ENCODE measurements at regions not wholly inside any gene's neighbourhood (a gene's known extent, or its start where the extent isn't known, plus 50 kb on each side); places are given as distances from the start of the nearest gene placed in this dataset.
A peak's percentile ranks its signal among the peaks of the same experiment; 100 is the strongest.

GRCh38 chr3:153714016-153714415 lies 407.2 kb upstream of the ARHGEF26 start:
- FAIRE-seq = no peak
- H3K4me1 ChIP-seq (ENCODE audit: control insufficient read depth in 3 of 3, insufficient read depth in 2 of 3, low read depth in 1 of 3, low read length in 2 of 3) = no peaks in the 10 kb centered on the region
- no peak for DNase-seq
- H3K36me3 ChIP-seq (ENCODE audit: control insufficient read depth in 3 of 3, insufficient read depth in 2 of 3, low read depth in 1 of 3, low read length in 3 of 3) = no peaks in the 10 kb centered on the region
- no peaks in the 10 kb centered on the region for H3K27me3 ChIP-seq (ENCODE audit: control insufficient read depth in 3 of 3, insufficient read depth in 3 of 3, low read length in 3 of 3)
- H3K9me3 ChIP-seq (ENCODE audit: control insufficient read depth in 2 of 2, insufficient read depth in 1 of 2, low read depth in 1 of 2, low read length in 1 of 2) = peaks cover 0 to 3% of the 10 kb centered on the region in 2 donors
- WGBS, 3 donors = 58 to 77% (median 70%) methylated on average over 4 of the region's 4 CpGs
- H3K27ac ChIP-seq (ENCODE audit: low read depth in 1 of 3, low read length in 2 of 3) = no peak overlapping the region
- no peak overlapping the region for H3K4me3 ChIP-seq (ENCODE audit: low read depth in 1 of 3, low read length in 3 of 3)

DNA sequence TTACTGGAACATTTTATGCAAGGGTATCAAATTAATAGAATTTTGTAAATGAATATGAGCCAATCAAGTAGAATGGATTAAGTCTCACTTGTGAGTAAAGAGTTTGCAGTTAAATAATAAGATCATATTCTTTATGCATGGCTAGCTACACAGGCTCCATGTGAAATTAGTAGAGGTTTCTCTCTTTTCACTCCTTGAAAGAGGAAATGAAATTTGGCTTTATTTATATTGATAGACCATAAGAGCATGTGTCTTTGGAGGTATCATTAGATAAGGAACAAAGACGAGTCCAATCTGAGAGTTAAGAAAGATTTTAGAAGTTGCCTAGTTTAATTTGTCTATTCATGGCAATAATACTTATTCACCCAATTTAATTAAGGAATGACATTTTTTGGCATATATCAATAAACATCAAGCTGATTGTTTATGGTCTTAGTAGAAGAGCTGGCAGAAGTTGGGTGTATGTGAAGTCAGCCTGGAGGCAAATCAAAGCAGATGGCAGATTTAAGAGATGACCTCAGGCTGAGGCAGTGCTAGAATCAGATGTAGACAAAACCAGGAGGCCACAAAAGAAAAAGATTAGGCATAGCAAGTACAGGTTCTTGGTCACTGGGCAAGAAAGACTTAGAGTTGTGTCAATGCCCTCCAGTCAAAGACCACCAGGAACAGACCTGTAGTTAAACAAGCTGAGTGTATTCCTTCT lies 406.5 kb upstream of the ARHGEF26 start:
- Histone ChIP-seq H3K27me3 (ENCODE audit: control insufficient read depth in 3 of 3, insufficient read depth in 3 of 3, low read length in 3 of 3) (no peaks in the 10 kb centered on the region), H3K27ac (ENCODE audit: low read depth in 1 of 3, low read length in 2 of 3) (no peak overlapping the region), H3K4me3 (ENCODE audit: low read depth in 1 of 3, low read length in 3 of 3) (no peak overlapping the region), H3K36me3 (ENCODE audit: control insufficient read depth in 3 of 3, insufficient read depth in 2 of 3, low read depth in 1 of 3, low read length in 3 of 3) (no peaks in the 10 kb centered on the region), H3K4me1 (ENCODE audit: control insufficient read depth in 3 of 3, insufficient read depth in 2 of 3, low read depth in 1 of 3, low read length in 2 of 3) (no peaks in the 10 kb centered on the region), H3K9me3 (ENCODE audit: control insufficient read depth in 2 of 2, insufficient read depth in 1 of 2, low read depth in 1 of 2, low read length in 1 of 2) (peaks cover 0 to 3% of the 10 kb centered on the region in 2 donors)
- FAIRE-seq (no peak), DNase-seq (no peak)
- WGBS, 3 donors = 46 to 69% (median 56%) methylated on average over 1 of the region's 1 CpG

GRCh38 chr3:153722157-153722556 lies 399.0 kb upstream of the ARHGEF26 start:
- no peak for DNase-seq
- 28 to 47% (median 36%) methylated on average over 2 of the region's 2 CpGs for WGBS, 3 donors
- FAIRE-seq = no peak
- Histone ChIP-seq H3K9me3 (ENCODE audit: control insufficient read depth in 2 of 2, insufficient read depth in 1 of 2, low read depth in 1 of 2, low read length in 1 of 2) (no peaks in the 10 kb centered on the region), H3K36me3 (ENCODE audit: control insufficient read depth in 3 of 3, insufficient read depth in 2 of 3, low read depth in 1 of 3, low read length in 3 of 3) (no peaks in the 10 kb centered on the region), H3K27me3 (ENCODE audit: control insufficient read depth in 3 of 3, insufficient read depth in 3 of 3, low read length in 3 of 3) (no peaks in the 10 kb centered on the region), H3K4me1 (ENCODE audit: control insufficient read depth in 3 of 3, insufficient read depth in 2 of 3, low read depth in 1 of 3, low read length in 2 of 3) (no peaks in the 10 kb centered on the region), H3K27ac (ENCODE audit: low read depth in 1 of 3, low read length in 2 of 3) (no peak overlapping the region), H3K4me3 (ENCODE audit: low read depth in 1 of 3, low read length in 3 of 3) (no peak overlapping the region)

GRCh38 chr3:153731071-153731470 lies 390.1 kb upstream of the ARHGEF26 start:
- Histone ChIP-seq H3K36me3 (ENCODE audit: control insufficient read depth in 3 of 3, insufficient read depth in 2 of 3, low read depth in 1 of 3, low read length in 3 of 3) (no peaks in the 10 kb centered on the region), H3K4me3 (ENCODE audit: low read depth in 1 of 3, low read length in 3 of 3) (no peak overlapping the region), H3K9me3 (ENCODE audit: control insufficient read depth in 2 of 2, insufficient read depth in 1 of 2, low read depth in 1 of 2, low read length in 1 of 2) (peaks cover 0 to 13% of the 10 kb centered on the region in 2 donors), H3K27ac (ENCODE audit: low read depth in 1 of 3, low read length in 2 of 3) (peak overlapping the region in 1 of 3 donors; percentile 31), H3K27me3 (ENCODE audit: control insufficient read depth in 3 of 3, insufficient read depth in 3 of 3, low read length in 3 of 3) (no peaks in the 10 kb centered on the region), H3K4me1 (ENCODE audit: control insufficient read depth in 3 of 3, insufficient read depth in 2 of 3, low read depth in 1 of 3, low read length in 2 of 3) (peaks cover 0 to 23% (median 0%) of the 10 kb centered on the region in 3 donors)
- no peak for FAIRE-seq
- DNase-seq = peak; percentile 44 to 79
- 11 to 59% (median 32%) methylated on average over 2 of the region's 2 CpGs for WGBS, 3 donors

DNA sequence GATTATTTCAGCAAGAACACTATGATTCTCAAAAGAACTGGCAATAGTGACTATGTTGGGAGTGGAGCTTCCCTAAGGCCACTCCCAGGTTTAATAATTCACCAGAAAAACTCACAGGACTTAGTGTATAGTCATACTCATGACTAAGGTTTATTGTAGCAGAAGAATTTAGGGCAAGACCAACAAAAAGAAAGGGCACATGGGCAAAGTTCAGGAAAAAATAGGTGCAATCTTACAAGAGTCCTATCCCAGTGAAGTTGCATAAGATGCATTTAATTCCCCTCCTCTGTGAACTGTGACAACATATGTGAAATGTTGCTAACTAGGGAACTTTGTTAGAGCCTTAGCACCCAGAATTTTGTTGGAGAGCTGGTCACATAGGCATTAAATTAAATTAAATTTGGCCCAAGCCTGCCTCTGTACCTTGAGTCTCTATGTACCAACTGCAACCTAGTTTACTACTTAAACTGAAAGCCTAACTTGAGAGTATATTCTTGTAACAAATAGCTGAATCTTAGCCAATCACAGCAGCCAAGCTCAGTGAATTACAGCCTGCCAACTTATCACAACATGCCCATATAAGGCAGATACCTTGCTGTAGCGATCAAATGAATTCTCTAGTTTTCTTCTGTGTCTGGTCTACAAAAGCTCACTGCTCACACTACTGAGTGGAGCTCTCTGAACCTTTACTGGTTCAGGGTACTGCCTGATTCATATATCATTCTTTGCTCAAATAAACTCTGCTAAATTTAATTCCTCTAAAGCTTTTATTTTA lies 386.2 kb upstream of the ARHGEF26 start:
- peaks cover 0 to 13% of the 10 kb centered on the region in 2 donors for H3K9me3 ChIP-seq (ENCODE audit: control insufficient read depth in 2 of 2, insufficient read depth in 1 of 2, low read depth in 1 of 2, low read length in 1 of 2)
- no peaks in the 10 kb centered on the region for H3K27me3 ChIP-seq (ENCODE audit: control insufficient read depth in 3 of 3, insufficient read depth in 3 of 3, low read length in 3 of 3)
- WGBS, 3 donors = 17 to 66% (median 54%) methylated on average over 1 of the region's 1 CpG
- H3K36me3 ChIP-seq (ENCODE audit: control insufficient read depth in 3 of 3, insufficient read depth in 2 of 3, low read depth in 1 of 3, low read length in 3 of 3) = no peaks in the 10 kb centered on the region
- H3K4me1 ChIP-seq (ENCODE audit: control insufficient read depth in 3 of 3, insufficient read depth in 2 of 3, low read depth in 1 of 3, low read length in 2 of 3) = peaks cover 0 to 23% (median 0%) of the 10 kb centered on the region in 3 donors
- H3K4me3 ChIP-seq (ENCODE audit: low read depth in 1 of 3, low read length in 3 of 3) = no peak overlapping the region
- DNase-seq = peak; percentile 89 to 94
- H3K27ac ChIP-seq (ENCODE audit: low read depth in 1 of 3, low read length in 2 of 3) = peak overlapping the region; percentile 12 to 84 (median 66)
- FAIRE-seq = peak; percentile 51

DNA sequence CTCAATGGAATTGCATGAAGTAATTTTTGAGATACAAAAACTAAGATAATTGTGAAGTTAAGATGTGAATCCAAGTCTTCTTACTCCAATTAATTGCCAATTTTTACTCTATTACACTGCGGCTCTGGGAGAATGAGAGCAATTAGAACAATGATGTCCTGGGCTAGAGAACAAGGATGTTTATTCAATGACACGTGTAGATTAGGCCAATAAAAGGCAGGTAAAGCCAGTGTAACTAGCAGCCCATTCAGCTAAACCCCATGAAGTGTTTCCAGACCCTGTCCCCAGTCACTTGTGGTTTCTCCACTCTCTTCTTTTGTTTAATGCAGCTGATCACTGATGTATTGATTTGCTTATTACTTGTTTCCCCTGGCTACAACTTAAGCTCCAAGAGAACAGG lies 381.1 kb upstream of the ARHGEF26 start:
- WGBS, 3 donors = 7 to 51% (median 31%) methylated on average over 2 of the region's 2 CpGs
- DNase-seq = peak; percentile 23 to 26
- H3K9me3 ChIP-seq (ENCODE audit: control insufficient read depth in 2 of 2, insufficient read depth in 1 of 2, low read depth in 1 of 2, low read length in 1 of 2) = no peaks in the 10 kb centered on the region
- no peak for FAIRE-seq
- H3K27me3 ChIP-seq (ENCODE audit: control insufficient read depth in 3 of 3, insufficient read depth in 3 of 3, low read length in 3 of 3) = no peaks in the 10 kb centered on the region
- H3K27ac ChIP-seq (ENCODE audit: low read depth in 1 of 3, low read length in 2 of 3) = no peak overlapping the region
- H3K36me3 ChIP-seq (ENCODE audit: control insufficient read depth in 3 of 3, insufficient read depth in 2 of 3, low read depth in 1 of 3, low read length in 3 of 3) = no peaks in the 10 kb centered on the region
- no peak overlapping the region for H3K4me3 ChIP-seq (ENCODE audit: low read depth in 1 of 3, low read length in 3 of 3)
- H3K4me1 ChIP-seq (ENCODE audit: control insufficient read depth in 3 of 3, insufficient read depth in 2 of 3, low read depth in 1 of 3, low read length in 2 of 3) = peaks cover 0 to 10% (median 0%) of the 10 kb centered on the region in 3 donors

DNA sequence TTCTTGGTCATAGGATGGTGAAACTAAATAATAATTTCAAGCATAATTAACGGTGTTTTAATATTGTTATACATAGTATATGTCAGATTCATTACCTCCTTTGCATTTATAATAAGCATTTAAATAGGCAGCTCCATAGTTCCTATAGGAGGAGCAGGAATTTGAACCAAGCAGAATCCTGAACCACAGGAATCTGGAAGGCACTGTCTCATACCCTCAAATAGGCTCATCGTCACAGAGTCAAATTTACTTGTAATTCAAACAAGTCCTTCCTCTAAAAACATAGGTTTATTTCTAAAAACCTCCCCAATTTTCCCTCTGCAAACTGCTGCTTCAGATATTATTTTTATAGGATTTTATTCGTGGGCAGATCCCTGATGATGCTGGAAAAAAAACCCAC lies 376.3 kb upstream of the ARHGEF26 start:
- Histone ChIP-seq H3K36me3 (ENCODE audit: control insufficient read depth in 3 of 3, insufficient read depth in 2 of 3, low read depth in 1 of 3, low read length in 3 of 3) (no peaks in the 10 kb centered on the region), H3K27me3 (ENCODE audit: control insufficient read depth in 3 of 3, insufficient read depth in 3 of 3, low read length in 3 of 3) (no peaks in the 10 kb centered on the region), H3K4me1 (ENCODE audit: control insufficient read depth in 3 of 3, insufficient read depth in 2 of 3, low read depth in 1 of 3, low read length in 2 of 3) (no peaks in the 10 kb centered on the region), H3K9me3 (ENCODE audit: control insufficient read depth in 2 of 2, insufficient read depth in 1 of 2, low read depth in 1 of 2, low read length in 1 of 2) (no peaks in the 10 kb centered on the region), H3K27ac (ENCODE audit: low read depth in 1 of 3, low read length in 2 of 3) (no peak overlapping the region), H3K4me3 (ENCODE audit: low read depth in 1 of 3, low read length in 3 of 3) (no peak overlapping the region)
- FAIRE-seq (no peak), DNase-seq (no peak)
- WGBS, 3 donors = 68 to 70% (median 69%) methylated on average over 3 of the region's 3 CpGs

GRCh38 chr3:153746211-153746610 lies 375.0 kb upstream of the ARHGEF26 start:
- H3K9me3 ChIP-seq (ENCODE audit: control insufficient read depth in 2 of 2, insufficient read depth in 1 of 2, low read depth in 1 of 2, low read length in 1 of 2) = no peaks in the 10 kb centered on the region
- peak; percentile 41 to 64 for DNase-seq
- H3K4me3 ChIP-seq (ENCODE audit: low read depth in 1 of 3, low read length in 3 of 3) = no peak overlapping the region
- WGBS, 3 donors = 19 to 62% (median 37%) methylated on average over 3 of the region's 3 CpGs
- no peaks in the 10 kb centered on the region for H3K27me3 ChIP-seq (ENCODE audit: control insufficient read depth in 3 of 3, insufficient read depth in 3 of 3, low read length in 3 of 3)
- no peaks in the 10 kb centered on the region for H3K36me3 ChIP-seq (ENCODE audit: control insufficient read depth in 3 of 3, insufficient read depth in 2 of 3, low read depth in 1 of 3, low read length in 3 of 3)
- no peak overlapping the region for H3K27ac ChIP-seq (ENCODE audit: low read depth in 1 of 3, low read length in 2 of 3)
- H3K4me1 ChIP-seq (ENCODE audit: control insufficient read depth in 3 of 3, insufficient read depth in 2 of 3, low read depth in 1 of 3, low read length in 2 of 3) = no peaks in the 10 kb centered on the region
- FAIRE-seq = no peak
